KBM-7 (cell line): ENCODE measurements at regions not wholly inside any gene's neighbourhood (a gene's known extent, or its start where the extent isn't known, plus 50 kb on each side); places are given as distances from the start of the nearest gene placed in this dataset.

Experiments used
- DNase-seq: peaks from one replicate; pipeline ENCODE4 v3.0.0-alpha.2; 2015
- in situ Hi-C: fragments of 300-500 bp; cut with MboI; formaldehyde crosslinking; loops from 2 replicates; pipeline ENCODE4 v1.14.3; 2020; ENCODE audit warnings: low sequenced_read_pairs, low pct_unique_long_range_greater_than_20kb, mixed read lengths

GRCh38 chr4:184879271-184879670, 53.5 kb upstream of the ACSL1 start:
- in situ Hi-C loops: no loop called here
- DNase-seq: no peak

- DNase-seq: no peak
- in situ Hi-C loops: no loop called here
Observed at GRCh38 chr4:184882276-184882675, 56.5 kb upstream of the ACSL1 start.

DNA sequence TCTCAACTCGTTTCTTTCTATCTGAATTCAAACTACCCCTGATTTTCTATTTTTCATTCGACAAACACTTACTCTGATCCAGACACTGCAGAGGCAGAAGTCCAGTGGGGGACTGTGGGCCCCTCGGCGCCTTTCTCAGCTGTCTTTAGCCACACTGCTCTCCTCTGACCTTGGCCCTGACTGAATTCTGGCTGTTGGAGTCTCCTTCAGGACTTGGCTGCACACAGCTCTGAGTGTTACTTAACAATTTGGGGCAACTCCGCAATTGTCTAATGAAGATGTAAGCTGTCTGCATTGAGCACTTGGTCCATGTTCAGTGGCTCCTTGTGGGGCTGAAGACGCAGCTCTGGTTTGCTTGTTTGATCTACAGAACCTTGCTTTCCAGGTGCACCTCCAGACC, 57.3 kb upstream of the ACSL1 start:
- in situ Hi-C loops: no loop called here

DNA sequence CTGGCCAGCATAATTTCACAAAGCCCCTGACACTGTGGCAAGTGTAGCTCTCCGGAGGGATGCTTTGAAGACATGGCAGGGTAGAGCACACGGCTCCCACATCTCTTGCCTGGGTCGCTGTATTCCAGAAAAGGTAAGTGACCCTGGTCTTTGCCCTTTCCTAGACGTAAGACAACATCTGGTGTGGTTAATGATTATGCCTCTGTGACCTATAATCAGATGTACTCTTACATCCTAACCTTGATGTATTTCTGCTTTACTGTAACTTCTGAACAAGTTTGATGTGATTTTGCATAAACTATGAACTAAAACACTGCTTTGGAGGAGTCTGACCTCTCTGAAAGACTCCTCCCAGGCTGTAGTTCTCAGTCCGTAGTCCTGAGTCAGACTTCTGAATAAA, 59.1 kb upstream of the ACSL1 start:
- in situ Hi-C loops: no loop called here
- DNase-seq: no peak

More for the DNA sequence above, 57.3 kb upstream of the ACSL1 start:
- no peak for DNase-seq

GRCh38 chr4:184885602-184886001, 59.8 kb upstream of the ACSL1 start:
- no peak for DNase-seq
- in situ Hi-C loops: no loop called here

DNA sequence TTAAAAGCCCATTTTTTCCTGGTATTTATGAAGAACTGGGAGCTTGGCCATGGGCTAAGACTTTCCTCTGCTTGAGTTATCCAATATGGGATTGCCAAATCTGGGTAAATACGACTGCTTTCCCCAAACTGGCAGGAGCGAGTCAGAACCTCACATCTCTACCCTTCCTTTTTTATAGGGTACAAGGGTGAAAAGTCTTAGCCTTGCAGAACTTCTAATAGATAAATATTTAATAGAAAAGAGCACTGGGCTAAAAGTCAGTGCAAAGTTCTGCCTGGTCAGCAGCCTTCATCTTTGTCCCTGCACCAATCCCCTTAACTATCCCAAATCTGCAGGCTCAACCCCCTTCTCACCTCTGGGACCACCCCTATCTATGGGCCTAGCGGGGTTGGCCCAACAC, 61.6 kb upstream of the ACSL1 start:
- in situ Hi-C loops: no loop called here
- DNase-seq: no peak

- in situ Hi-C loops: no loop called here
- no peak for DNase-seq
Observed at GRCh38 chr4:184887947-184888346, 62.2 kb upstream of the ACSL1 start.

DNA sequence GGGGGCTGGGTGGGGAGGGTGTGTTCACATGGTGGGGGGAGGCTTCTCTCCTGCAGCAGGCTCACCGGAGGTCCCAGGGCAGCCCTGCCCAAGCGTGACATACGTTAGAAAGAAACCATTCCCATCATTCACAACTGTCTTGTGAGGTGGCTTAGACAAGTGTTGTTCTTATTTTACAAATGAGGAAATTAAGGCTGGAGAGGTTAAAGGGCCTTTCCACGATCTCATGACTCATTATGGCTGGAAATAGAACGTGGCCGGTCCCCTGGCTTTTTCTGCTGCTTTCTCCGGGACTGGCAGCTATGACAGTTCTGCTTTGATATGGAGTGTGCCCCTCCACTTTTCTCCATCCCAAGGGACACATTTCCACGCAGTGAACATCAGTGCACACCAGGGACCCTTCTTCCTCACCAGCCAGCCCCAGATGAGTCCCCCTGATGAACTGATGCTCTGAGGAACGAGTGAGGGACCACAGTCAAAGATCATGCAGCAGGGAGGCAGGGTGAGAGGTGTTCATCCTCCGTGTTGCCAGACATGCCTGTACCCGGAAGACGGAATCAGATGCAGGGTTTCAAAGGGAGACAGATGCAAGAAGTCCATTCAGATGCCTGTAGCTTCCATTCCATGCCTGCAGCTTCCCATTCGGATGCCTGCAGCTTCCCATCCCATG, 64.0 kb upstream of the ACSL1 start:
- in situ Hi-C loops: no loop called here
- DNase-seq: peak; percentile 44

- in situ Hi-C loops: no loop called here
Observed at GRCh38 chr4:184890499-184890898, 64.7 kb upstream of the ACSL1 start.

GRCh38 chr4:184891816-184892397, 66.1 kb upstream of the ACSL1 start:
- in situ Hi-C loops: no loop called here
- no peak for DNase-seq

More at GRCh38 chr4:184890499-184890898, 64.7 kb upstream of the ACSL1 start:
- DNase-seq: no peak

- DNase-seq: no peak
- in situ Hi-C loops: no loop called here
Observed at GRCh38 chr4:184892999-184893398, 67.2 kb upstream of the ACSL1 start.

DNA sequence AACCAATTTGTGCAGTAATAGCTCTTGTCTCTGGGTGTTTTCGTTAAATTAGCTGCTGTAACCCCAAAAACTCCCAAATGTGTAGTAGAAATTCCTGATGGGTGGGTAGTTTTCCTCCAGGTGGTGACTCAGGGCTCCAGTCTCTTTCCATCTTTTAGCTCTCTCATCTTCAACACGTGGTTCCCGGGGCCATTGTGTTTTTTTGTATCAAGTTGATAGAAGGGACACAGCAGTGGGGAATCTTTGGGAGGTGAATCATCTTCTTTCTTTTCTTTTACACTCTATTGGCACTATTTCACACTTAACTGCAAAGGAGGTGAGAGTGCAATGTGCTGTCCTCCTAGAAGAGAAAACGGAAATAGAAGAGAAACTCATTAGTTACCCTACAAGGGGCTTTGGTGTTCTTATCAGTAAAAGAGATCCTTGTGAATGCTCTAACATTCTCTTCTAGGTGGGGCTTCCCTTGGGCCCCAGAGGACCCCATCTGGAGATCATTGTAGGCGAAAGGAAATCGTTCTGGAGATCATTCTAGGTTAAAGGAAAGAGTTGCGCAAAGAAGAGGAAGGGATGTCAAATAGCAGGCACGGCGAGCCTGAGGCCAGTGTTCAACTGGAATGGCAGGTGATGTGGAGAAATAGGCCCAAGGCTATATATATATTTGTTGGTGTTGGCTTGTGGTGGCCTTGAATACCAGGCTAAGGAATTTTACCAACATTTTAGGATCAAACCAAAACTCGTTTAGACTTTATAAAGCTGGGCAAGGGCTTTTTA, 68.2 kb upstream of the ACSL1 start:
- DNase-seq: no peak
- in situ Hi-C loops: no loop called here

DNA sequence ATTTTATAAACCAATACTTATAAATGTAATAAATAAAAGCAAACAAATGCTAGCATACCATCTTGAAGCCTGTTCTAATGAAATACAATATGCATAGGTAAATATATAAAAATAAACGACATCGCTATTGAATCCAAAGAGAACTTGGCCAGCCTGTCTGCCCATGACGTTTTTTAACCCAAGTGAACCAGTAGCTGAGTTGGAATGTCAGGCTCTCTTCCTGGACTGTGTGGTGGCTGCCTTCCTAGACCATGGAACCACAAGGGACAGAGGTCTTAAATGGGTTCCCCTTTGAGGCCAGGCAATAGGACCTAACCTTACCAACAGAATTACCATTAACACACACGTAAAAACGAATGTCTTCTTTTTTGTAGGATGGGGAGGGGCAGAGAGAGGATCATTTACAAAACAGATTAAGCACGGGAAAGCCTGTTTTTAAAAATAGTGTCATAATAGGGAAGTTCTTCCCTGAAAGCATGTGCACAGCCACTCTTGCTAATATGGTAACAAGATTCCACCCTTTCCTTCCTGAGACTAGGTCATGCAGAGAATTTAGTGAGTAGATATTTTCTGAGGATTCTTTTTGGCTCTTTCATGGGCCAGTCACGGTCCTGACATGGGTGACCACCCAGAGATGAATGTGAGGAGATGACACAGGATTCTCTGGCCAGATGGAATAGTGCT, 69.4 kb upstream of the ACSL1 start:
- in situ Hi-C loops: no loop called here
- peak; percentile 81 for DNase-seq

DNA sequence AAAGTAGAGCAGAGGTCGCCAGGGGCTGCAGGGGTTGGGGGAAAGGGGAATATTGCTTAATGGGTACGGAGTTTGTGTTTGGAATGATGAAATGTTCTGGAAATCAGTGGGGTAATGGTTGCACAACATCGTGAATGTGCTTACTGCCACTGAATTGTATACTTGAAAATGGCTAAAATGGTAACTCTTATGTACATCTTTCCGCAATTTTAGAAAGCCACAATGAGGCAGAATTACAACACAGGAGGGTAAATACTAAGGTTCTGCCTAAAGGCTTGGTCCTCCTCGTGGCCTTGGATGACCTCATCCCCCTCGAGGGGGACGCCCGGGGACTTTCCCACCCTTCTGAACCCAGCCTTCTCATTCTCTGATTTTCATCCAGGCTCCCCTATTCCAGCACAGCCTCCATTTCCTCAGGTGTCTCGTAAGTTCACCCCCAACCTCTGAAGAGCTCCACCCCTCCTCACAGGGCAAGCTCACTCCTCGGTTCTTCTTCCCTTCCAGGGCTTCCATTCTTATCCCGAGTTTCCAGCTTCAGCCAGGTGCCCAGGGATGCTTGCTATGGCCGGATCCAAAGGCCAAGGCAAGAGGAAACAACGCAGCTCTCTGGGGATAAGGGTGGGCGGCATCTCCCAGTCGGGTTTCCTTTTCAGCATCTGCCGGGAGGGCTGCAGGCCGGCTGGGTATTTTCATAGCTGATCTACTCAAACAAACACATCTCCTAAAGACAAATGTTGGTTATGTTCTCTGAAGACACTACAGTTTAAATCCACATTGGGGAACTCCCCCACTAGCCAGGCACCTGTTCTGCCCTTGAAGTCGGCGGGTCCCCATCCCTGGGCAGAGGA, 71.3 kb upstream of the ACSL1 start:
- no peak for DNase-seq
- in situ Hi-C loops: no loop called here

DNA sequence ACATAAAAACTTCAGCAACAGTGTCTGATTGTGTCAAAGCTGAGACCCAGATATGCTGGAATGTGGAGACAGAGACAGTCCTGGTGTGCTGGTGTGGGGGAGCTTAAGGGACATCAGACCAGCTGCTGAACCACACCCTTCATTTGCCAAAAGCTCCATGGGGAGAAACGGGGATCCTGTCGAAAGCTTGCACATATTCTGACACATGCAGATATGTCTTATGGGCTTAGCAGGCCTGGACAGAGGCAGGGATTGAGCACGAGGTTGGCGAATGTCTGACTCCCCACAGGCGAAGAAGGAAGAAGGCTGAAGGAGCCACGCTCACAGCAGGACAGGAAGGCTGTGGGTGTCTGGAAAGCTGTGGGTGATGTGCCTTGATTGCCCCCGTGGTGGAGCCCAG, 72.1 kb upstream of the ACSL1 start:
- DNase-seq: no peak

GRCh38 chr4:184898793-184899192, 73.0 kb upstream of the ACSL1 start:
- in situ Hi-C loops: no loop called here

More for the DNA sequence above, 72.1 kb upstream of the ACSL1 start:
- in situ Hi-C loops: no loop called here

DNA sequence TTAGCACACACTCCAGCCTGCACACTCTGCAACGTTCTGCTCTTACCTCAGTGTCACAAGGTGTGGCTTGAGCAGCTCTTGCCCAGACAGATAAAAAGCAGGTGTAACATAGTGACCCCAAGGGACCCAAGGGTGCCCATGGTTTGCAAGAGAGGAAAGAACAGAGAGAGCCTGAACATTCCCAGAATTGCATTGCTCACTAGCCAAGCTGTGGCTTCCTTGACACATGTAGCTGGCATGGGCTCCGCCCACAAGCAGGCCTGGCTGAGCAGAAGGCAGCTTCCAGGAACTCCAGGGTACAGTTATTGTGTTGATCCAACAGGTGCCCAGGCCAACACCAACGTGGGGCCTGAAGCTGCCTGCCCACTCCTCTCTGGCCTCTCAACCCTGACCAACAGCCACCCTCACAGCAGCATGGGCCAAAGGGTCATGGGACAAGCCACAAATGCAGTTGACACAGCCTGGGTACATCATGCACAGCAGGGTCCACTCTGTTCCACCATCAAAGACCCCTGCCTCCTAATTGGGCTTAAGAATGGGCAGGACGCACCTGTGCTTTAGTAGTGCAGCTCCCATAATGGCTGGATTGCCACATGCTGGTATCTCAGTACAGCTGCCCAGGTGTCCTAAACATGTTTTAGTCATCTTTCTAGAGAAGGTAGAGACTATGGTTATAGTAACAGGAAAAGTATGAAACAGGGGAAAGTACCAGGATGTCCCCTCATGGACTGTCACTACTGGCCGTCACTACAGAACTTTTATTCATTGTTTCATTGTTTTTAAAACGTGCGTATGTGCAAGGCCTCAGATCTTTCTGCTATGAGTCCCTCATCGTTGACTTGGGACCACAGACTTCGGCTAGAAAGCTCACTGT, 73.7 kb upstream of the ACSL1 start:
- in situ Hi-C loops: no loop called here
- no peak for DNase-seq

More at GRCh38 chr4:184898793-184899192, 73.0 kb upstream of the ACSL1 start:
- DNase-seq: no peak

GRCh38 chr4:184900184-184900583, 74.4 kb upstream of the ACSL1 start:
- in situ Hi-C loops: no loop called here
- no peak for DNase-seq
